B cell (primary cell): ENCODE measurements at regions not wholly inside any gene's neighbourhood (a gene's known extent, or its start where the extent isn't known, plus 50 kb on each side); places are given as distances from the start of the nearest gene placed in this dataset.

Source experiments
- ATAC-seq: fragments of 200-7000 bp; cut with Tn5 transposase; one replicate; pipeline ENCODE4 v1.10.0; 2021; ENCODE audit warnings: low read depth, mild to moderate bottlenecking, moderate number of reproducible peaks, moderate library complexity
- CTCF ChIA-PET: fragments of 350-600 bp; sonication (Branson Sonifier 250); formaldehyde crosslinking; loops from one replicate; lab custom pipeline; 2021; ENCODE audit warnings: antibody characterized with exemption, inconsistent platforms; lab: Charles Lee
- POLR2A ChIA-PET: fragments of 350-600 bp; sonication (Branson Sonifier 250); formaldehyde crosslinking; loops from one replicate; lab custom pipeline; 2021; ENCODE audit warnings: antibody characterized with exemption; lab: Charles Lee
- DNase-seq: peaks from one replicate; pipeline ENCODE4 v3.0.0; 2013
- H2AFZ ChIP-seq: 2 replicates; pipeline ENCODE4 v1.6.1; 2012; ENCODE audit warnings: mild to moderate bottlenecking, low read depth, low read length; ENCODE audit not compliant: insufficient read depth, poor library complexity, severe bottlenecking
- H3K27ac ChIP-seq, 2 donors: 1 replicate in 1 of 2; 2 replicates in 1 of 2; pipeline ENCODE4 v1.5.1; 2012 to 2013; ENCODE audit warnings: low read length in 2 of 2, mild to moderate bottlenecking in 2 of 2, moderate library complexity in 1 of 2
- H3K27me3 ChIP-seq, 4 experiments: fragments of 200-600 bp in 1 of 4; sonication (generic) in 1 of 4; replicated peaks in 1 of 4; 1 replicate in 2 of 4; 2 replicates in 2 of 4; pipeline versions ENCODE4 v1.6.1 to v1.7.0; 2013 to 2016; ENCODE audit warnings: low read length in 3 of 4, mild to moderate bottlenecking in 2 of 4, mixed read lengths in 1 of 4, moderate library complexity in 1 of 4; ENCODE audit not compliant: insufficient read depth in 4 of 4, control insufficient read depth in 3 of 4; ENCODE audit errors: control extremely low read depth in 1 of 4
- H3K36me3 ChIP-seq, 2 experiments: replicated peaks in 1 of 2; 1 replicate in 1 of 2; 2 replicates in 1 of 2; pipeline versions ENCODE4 v1.6.1 to v1.7.1; 2013; ENCODE audit warnings: low read length in 1 of 2; ENCODE audit not compliant: insufficient read depth in 2 of 2, control insufficient read depth in 1 of 2; ENCODE audit errors: control extremely low read depth in 1 of 2, extremely low read depth in 1 of 2
- H3K4me1 ChIP-seq, 2 donors: fragments of 200-600 bp in 1 of 2; sonication (generic) in 1 of 2; 1 replicate in 1 of 2; 2 replicates in 1 of 2; pipeline versions ENCODE4 v1.5.1 to v1.6.1; 2013 to 2017; ENCODE audit warnings: low read length in 2 of 2; ENCODE audit not compliant: control insufficient read depth in 2 of 2, insufficient read depth in 2 of 2
- H3K4me2 ChIP-seq: replicated peaks from 2 replicates; pipeline ENCODE3; 2012; ENCODE audit warnings: mild to moderate bottlenecking, low read depth, low read length; ENCODE audit not compliant: poor library complexity, severe bottlenecking
- H3K4me3 ChIP-seq, 5 experiments: fragments of 200-600 bp in 1 of 5; sonication (generic) in 1 of 5; 1 replicate in 3 of 5; 2 replicates in 2 of 5; pipeline versions ENCODE4 v1.5.1 to v1.7.0; 2011 to 2016; ENCODE audit warnings: low read length in 4 of 5, mild to moderate bottlenecking in 4 of 5, low read depth in 2 of 5, control low read depth in 1 of 5, moderate library complexity in 1 of 5; ENCODE audit not compliant: insufficient read depth in 1 of 5; ENCODE audit errors: control extremely low read depth in 1 of 5, extremely low read depth in 1 of 5
- H3K79me2 ChIP-seq: fragments of 200-600 bp; sonication (generic); one replicate; pipeline ENCODE4 v1.6.0; 2016; ENCODE audit warnings: low read length; ENCODE audit not compliant: control insufficient read depth, insufficient read depth
- H3K9ac ChIP-seq: fragments of 200-600 bp; sonication (generic); 2 replicates; pipeline ENCODE4 v1.6.1; 2017; ENCODE audit warnings: mild to moderate bottlenecking, low read length, moderate library complexity
- H3K9me3 ChIP-seq, 3 donors: one replicate each; pipeline versions ENCODE4 v1.6.1 to v1.7.1; 2013; ENCODE audit warnings: low read length in 2 of 3; ENCODE audit not compliant: control insufficient read depth in 2 of 3, insufficient read depth in 1 of 3; ENCODE audit errors: control extremely low read depth in 1 of 3
- H4K20me1 ChIP-seq: 2 replicates; pipeline ENCODE4 v1.6.0; 2012; ENCODE audit warnings: mild to moderate bottlenecking, low read length; ENCODE audit not compliant: insufficient read depth, control insufficient read depth, poor library complexity, severe bottlenecking
- H3K27ac Mint-ChIP-seq: one replicate; pipeline ENCODE4 v1.8.0; 2021; ENCODE audit warnings: mixed read lengths
- H3K27me3 Mint-ChIP-seq: one replicate; pipeline ENCODE4 v1.8.0; 2021; ENCODE audit warnings: mixed read lengths
- H3K4me1 Mint-ChIP-seq: one replicate; pipeline ENCODE4 v1.8.0; 2021; ENCODE audit warnings: mixed read lengths
- H3K4me3 Mint-ChIP-seq: one replicate; pipeline ENCODE4 v1.8.0; 2021; ENCODE audit warnings: mixed read lengths
- H3K9me3 Mint-ChIP-seq: one replicate; pipeline ENCODE4 v1.8.0; 2022; ENCODE audit warnings: mixed read lengths; ENCODE audit not compliant: insufficient read depth
- CTCF ChIP-seq: fragments of 200-600 bp; IDR thresholded peaks from one replicate; pipeline ENCODE4 v1.8.0; 2022; ENCODE audit warnings: antibody characterized with exemption, mild to moderate bottlenecking
- EZH2 ChIP-seq: IDR thresholded peaks from 2 replicates; pipeline ENCODE4 v1.6.1; 2012; ENCODE audit warnings: borderline replicate concordance, low read depth, mild to moderate bottlenecking, moderate library complexity, low read length; ENCODE audit not compliant: insufficient read depth, poor library complexity, severe bottlenecking
- WGBS: methylation state at CpG from one replicate; pipeline ENCODE4 v1.1.5; 2013; ENCODE audit warnings: missing lambda C conversion rate; ENCODE audit not compliant: insufficient coverage; 5-methylcytosine and 5-hydroxymethylcytosine counted together
- intact Hi-C: fragments of 100-400 bp; cut with micrococcal nuclease; formaldehyde crosslinking; loops from one replicate; pipeline ENCODE4 v1.10.0; 2022

- Histone ChIP-seq H2AFZ (no peak overlapping the region), H3K36me3 (no peaks in the 10 kb centered on the region), H3K27me3 (no peaks in the 10 kb centered on the region), H4K20me1 (no peaks in the 10 kb centered on the region), H3K4me3 (no peak overlapping the region), H3K4me2 (no peak overlapping the region), H3K79me2 (no peaks in the 10 kb centered on the region), H3K9me3 (peaks cover 0 to 6% (median 0%) of the 10 kb centered on the region in 3 donors), H3K4me1 (no peaks in the 10 kb centered on the region), H3K27ac (no peak overlapping the region), H3K9ac (no peak overlapping the region)
- CTCF ChIA-PET = no interaction called here
- 94% methylated on average over 2 of the region's 2 CpGs for WGBS
- Mint-ChIP-seq H3K4me3 (no peak overlapping the region), H3K4me1 (no peaks in the 10 kb centered on the region), H3K9me3 (no peaks in the 10 kb centered on the region), H3K27me3 (no peaks in the 10 kb centered on the region), H3K27ac (no peak overlapping the region)
- intact Hi-C loops = no loop called here
- DNase-seq = no peak
- no peak for ATAC-seq
- TF ChIP-seq EZH2 (no peak), CTCF (no peak)
- POLR2A ChIA-PET = no interaction called here
Measured at GRCh38 chr2:22832196-22832595, 552.8 kb upstream of the KLHL29 start.

DNA sequence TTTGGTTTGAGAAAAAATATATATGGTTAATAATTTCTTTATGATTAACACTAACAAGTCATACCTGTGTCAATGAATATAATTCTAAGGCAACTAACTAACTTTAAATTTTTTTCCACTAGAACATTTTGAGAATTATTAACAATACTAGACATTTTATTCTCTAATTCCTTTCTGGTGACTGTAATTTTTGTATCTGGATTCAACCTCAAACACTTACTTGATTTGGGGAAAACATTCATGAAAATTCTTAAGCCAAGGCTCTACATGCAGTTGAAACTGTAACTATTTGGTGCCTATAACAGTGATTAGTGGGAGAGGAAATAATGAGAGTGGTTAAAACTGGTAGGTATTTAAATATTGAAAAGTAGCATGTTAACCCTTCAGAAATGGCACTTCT, 546.5 kb upstream of the KLHL29 start:
- no peak overlapping the region for H3K4me2 ChIP-seq
- CTCF ChIA-PET = no interaction called here
- H3K9me3 Mint-ChIP-seq = no peaks in the 10 kb centered on the region
- H3K27me3 ChIP-seq = no peaks in the 10 kb centered on the region
- no peaks in the 10 kb centered on the region for H3K4me1 Mint-ChIP-seq
- DNase-seq = no peak
- H3K9ac ChIP-seq = no peak overlapping the region
- no peak overlapping the region for H3K4me3 ChIP-seq
- POLR2A ChIA-PET = no interaction called here
- no peak overlapping the region for H3K4me3 Mint-ChIP-seq
- TF ChIP-seq CTCF (no peak), EZH2 (no peak)
- H3K27me3 Mint-ChIP-seq = no peaks in the 10 kb centered on the region
- H3K9me3 ChIP-seq = no peaks in the 10 kb centered on the region
- H3K4me1 ChIP-seq = no peaks in the 10 kb centered on the region
- H3K27ac Mint-ChIP-seq = no peak overlapping the region
- intact Hi-C loops = no loop called here
- no peak for ATAC-seq
- H4K20me1 ChIP-seq = no peaks in the 10 kb centered on the region
- H3K79me2 ChIP-seq = no peaks in the 10 kb centered on the region
- no peak overlapping the region for H3K27ac ChIP-seq
- no peak overlapping the region for H2AFZ ChIP-seq
- no peaks in the 10 kb centered on the region for H3K36me3 ChIP-seq
